ENCODE measurements at regions not wholly inside any gene's neighbourhood (a gene's known extent, or its start where the extent isn't known, plus 50 kb on each side); places are given as distances from the start of the nearest gene placed in this dataset.

DNA sequence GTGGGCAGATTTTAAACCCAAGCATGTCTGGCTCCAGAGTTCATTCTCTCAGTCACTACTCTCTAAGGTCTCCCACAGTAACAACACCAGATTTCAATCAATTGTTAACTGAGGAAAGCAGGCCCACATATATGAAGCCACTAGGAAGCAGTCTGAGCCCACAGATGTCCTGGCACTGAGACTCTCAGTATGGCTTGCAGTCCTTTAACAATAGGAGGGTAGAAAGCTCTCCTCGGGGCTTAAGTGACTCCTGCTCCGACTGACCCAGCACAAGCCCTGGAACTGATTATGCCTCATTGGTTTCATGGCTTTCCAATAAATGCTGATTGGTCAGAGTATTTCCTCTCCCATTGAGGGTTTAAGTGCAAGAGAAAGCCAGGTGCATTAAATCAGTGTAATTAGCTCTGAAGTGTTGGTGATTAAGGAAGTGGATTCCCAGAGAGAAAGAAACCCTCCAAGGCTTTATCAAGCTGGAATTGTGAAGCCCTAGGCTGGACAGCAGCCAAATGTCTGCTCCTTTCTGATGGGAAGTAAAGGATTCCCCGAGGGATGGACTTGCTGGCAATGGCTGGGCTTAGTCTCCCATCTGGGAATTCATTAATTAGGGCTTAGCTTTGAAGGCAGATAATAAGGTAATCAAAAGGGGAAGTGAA lies 76.6 kb upstream of the PROKR2 start:
- TF ChIP-seq EZH2 (IDR thresholded peaks at IDR 0.05; ENCODE audit: insufficient read depth, poor library complexity, severe bottlenecking) (no peak), EZH2phosphoT487 (IDR thresholded peaks at IDR 0.05; ENCODE audit: insufficient read depth, low read depth) (no peak)
